GM21717 (cell line): ENCODE measurements at regions not wholly inside any gene's neighbourhood (a gene's known extent, or its start where the extent isn't known, plus 50 kb on each side); places are given as distances from the start of the nearest gene placed in this dataset.
A peak's percentile ranks its signal among the peaks of the same experiment; 100 is the strongest.

Experiments used
- ATAC-seq: cut with Tn5 transposase; IDR thresholded peaks from one replicate; pipeline ENCODE4 v1.9.1; 2021; ENCODE audit warnings: mild to moderate bottlenecking, moderate library complexity; ENCODE audit not compliant: unreplicated experiment

- ATAC-seq = no peak
These were observed 413.9 kb downstream of the COG6 start for GRCh38 chr13:40069173-40070044.

DNA sequence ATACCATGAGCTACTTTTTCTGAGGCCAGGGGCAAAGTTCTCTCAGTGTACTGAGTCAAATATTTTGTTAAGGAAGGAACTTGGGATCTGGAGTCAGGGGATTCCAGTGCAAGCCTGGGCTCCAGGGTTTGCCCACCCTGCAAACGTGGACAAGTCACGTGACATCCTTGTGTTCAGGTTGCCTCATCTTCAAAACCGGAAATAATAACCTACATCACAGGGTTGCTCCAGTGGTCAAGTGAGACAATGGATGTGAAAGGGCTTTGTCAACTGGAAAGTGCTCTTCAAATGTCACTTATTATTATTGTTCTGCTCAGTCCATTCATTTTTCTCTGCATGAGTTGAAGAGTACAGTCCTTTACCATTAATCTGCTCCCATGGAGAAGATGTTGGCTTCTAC lies 414.9 kb downstream of the COG6 start:
- no peak for ATAC-seq

- ATAC-seq = no peak
These were observed 417.2 kb downstream of the COG6 start for GRCh38 chr13:40072663-40073120.

GRCh38 chr13:40074338-40074737 lies 418.9 kb downstream of the COG6 start:
- ATAC-seq = no peak

- ATAC-seq = no peak
These were observed 419.8 kb downstream of the COG6 start for GRCh38 chr13:40075281-40075680.

DNA sequence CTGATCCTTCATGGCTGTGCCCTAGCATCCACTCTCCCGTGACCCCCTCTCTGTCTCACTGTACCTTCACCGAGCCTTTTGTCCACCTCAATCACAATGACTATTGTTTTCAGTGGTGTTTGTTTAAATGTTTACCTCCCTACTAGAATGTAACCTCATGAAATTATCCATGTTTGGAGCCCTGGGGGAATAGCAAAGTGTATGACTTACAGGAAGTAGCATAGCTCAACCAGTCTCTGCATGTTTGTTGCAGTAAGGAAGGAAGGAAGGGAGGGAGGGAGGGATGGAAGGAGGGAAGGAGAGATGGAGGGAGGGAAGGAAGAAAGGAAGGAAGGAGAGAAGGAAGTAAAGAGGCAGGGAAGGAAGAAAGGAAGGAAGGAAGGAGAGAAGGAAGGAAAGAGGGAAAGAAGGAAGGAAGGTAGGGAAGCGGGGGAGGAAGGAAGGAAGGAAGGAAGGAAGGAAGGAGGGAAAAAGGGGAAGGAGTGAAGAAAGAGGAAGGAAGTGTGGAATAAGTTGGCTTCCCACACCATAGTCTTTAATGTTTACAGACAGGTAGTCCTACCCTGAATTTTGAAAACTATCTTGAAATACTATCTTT lies 421.4 kb downstream of the COG6 start:
- ATAC-seq = no peak

GRCh38 chr13:40077396-40078027 lies 422.1 kb downstream of the COG6 start:
- ATAC-seq = no peak

DNA sequence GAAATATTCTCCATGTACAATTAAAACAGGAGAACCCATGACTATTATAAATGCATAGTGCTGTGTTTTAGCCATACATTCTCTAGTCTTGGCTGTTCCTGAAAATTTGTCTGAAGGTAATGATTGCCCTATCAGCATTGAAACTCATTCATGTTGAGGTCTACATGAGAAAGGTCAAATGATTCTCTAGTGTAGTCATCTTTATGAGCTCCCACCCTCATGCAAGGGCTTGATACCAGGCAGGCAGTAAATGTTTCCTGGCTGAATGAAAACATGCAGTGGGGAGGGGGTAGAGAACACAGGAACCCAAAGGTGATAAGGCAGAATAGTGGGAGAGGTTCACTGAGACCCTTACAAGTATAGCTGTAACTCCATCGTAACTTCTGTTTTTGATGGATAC lies 424.3 kb downstream of the COG6 start:
- ATAC-seq = no peak

GRCh38 chr13:40080676-40081075 lies 425.2 kb downstream of the COG6 start:
- ATAC-seq = no peak

DNA sequence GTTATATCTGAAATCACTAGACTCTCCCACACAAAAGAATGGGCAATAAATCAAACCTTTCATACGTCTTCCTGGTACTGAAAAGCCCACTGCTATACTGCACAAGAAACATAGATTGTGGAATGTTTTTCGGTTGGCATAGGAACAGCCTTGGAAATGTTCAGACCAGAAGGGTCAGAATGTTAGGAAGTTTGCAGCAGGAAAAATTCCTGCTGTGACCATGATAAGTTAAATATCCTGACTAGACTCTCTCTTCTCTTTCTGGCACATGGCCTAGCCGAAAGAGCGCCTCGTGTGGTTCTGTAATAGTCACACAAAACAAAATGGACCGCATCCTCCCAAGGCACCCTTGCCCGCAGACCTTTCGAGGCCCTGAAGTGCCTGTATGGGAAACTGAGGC lies 427.2 kb downstream of the COG6 start:
- no peak for ATAC-seq

DNA sequence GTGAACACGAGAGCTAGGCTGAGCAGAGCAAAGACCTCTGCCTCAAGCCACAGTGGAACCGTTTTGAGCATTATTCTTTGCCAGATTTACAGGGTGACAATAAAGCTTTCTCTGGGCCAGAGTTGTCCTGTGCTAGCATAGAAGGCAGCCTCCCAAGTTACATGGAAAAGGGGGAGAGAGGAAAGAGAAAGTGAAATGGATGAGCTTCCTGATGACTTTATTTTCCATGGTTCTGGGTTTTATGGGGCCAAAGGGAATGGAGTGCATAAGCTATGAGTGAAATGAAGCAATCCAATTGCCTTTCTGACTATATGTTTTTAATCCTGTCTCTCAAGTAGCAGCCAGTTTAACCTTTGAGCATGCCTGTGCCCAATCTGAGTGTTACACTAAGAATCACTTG lies 428.4 kb downstream of the COG6 start:
- ATAC-seq = no peak

GRCh38 chr13:40084934-40085333 lies 429.5 kb downstream of the COG6 start:
- ATAC-seq = no peak

DNA sequence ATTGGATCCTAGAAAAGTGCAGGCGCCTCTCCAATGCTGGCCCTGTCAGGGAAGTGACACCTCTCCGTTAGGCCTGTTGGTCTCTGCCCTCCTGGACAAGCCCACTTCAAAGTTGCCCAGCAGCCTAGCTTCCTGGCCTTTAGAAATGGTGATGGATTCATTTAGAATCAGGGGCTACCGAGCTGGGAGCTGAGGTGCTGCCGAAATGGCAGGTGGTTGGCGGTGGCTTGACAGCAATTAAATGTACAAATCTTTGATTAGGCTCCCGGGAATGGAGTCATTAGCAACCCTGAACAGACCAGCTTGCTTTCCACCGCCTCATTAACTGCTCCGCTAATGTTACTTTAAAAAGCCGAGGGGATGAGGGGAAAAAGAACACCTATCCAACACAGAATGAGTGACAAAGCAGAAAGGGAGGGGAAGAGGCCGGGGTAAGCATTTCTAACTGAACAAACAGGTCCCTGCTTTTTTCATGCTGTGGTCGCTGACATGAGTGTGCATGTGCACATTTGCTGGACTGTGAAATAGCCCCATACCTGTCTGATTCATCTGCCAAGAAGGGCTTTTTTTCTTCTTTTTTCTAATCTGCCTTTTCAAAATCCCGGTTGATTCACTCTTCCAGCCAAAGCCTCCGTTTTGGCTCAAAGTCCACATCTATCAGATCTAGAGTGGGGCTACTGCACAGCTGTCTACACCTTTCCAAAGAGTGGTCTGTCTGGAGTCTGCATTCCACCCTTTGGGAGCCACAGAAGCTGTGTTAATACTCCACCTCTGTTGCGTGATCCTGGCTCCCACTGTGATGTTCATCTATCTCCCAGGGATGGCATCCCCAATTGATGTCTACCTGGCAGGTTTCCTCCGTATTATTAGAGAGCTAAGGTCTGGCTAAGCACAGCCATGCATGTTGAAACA lies 431.9 kb downstream of the COG6 start:
- no peak for ATAC-seq

GRCh38 chr13:40094056-40094455 lies 438.6 kb downstream of the COG6 start:
- no peak for ATAC-seq

- no peak for ATAC-seq
These were observed 440.4 kb downstream of the COG6 start for GRCh38 chr13:40095695-40096356.

GRCh38 chr13:40096357-40096901 lies 441.0 kb downstream of the COG6 start:
- ATAC-seq = no peak

DNA sequence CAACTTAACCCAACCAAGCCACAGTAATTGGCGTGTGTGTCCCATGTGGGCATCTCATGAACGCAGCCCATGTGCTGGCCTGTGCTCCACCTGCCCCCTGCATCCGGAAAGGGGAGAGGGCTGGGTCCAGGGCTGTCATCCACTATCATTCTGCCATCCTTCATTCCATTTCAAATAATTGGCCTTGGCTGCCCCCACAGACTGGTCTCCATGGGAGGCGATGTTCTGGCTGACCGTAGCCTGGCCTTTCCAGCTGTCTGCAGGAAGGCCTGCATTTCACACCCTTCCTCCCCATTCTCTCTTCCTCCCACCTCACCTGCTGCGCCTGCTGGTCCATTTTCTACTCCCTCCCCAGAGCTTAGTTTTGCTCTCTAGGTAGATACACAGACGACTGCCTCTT lies 442.8 kb downstream of the COG6 start:
- ATAC-seq = no peak

- ATAC-seq = peak; percentile 83
These were observed 446.4 kb downstream of the COG6 start for GRCh38 chr13:40101708-40102359.

DNA sequence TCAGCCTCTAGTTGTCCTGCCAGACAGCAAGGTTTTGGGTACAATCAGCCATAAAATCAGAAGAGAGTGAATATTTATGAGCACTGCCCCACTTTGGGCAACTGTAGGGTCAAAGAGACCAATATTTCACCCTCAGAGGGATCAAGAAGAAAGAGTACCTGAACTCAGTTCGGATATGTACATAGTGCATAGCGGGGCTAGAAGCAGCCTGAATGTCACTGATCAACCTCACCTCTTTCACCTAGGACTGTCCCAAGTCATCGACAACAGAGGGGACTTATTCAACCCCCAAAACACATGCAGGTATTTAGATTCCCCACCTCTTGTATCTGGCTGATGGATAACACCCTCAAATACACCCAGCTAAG lies 446.9 kb downstream of the COG6 start:
- ATAC-seq = peak; percentile 12

DNA sequence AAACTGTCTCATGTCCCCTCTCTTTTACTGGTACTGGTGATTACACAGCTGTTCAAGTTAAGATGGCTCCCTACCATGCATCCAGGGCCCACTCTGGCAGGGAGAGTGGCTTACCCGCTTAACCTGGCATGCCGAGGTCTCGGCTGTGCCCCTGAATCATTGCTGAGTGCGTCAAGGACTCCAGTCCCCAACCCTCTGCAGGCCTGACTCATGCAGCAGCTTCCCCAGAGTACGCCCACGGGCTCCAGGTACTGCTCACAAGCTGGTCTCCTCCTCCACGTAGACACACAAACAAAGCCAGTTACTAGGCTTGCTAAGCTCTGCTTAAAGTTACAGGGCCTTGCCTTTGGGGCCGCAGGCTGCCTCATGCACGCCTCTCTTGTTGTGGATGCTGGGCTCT lies 447.4 kb downstream of the COG6 start:
- ATAC-seq = no peak
